T-helper 17 cell (primary cell): ENCODE measurements at regions not wholly inside any gene's neighbourhood (a gene's known extent, or its start where the extent isn't known, plus 50 kb on each side); places are given as distances from the start of the nearest gene placed in this dataset.

Source experiments
- ATAC-seq: fragments of 150-1000 bp; cut with Tn5 transposase; 2 replicates; pipeline ENCODE4 v1.10.0; 2021; ENCODE audit warnings: mild to moderate bottlenecking, moderate library complexity
- DNase-seq, 3 donors: peaks; one replicate each; pipeline versions ENCODE4 v3.0.0 to v3.0.0-alpha.2; 2020 to 2021
- H3K9me3 ChIP-seq: one replicate; pipeline ENCODE4 v1.7.0; 2013; ENCODE audit warnings: low read length, mild to moderate bottlenecking; ENCODE audit not compliant: control insufficient read depth, poor library complexity, severe bottlenecking
- H3K27ac Mint-ChIP-seq: one replicate; pipeline ENCODE4 v1.8.0; 2022; ENCODE audit warnings: mild to moderate bottlenecking, moderate library complexity, mixed read lengths
- H3K27me3 Mint-ChIP-seq: one replicate; pipeline ENCODE4 v1.8.0; 2022; ENCODE audit warnings: mixed read lengths
- H3K36me3 Mint-ChIP-seq: one replicate; pipeline ENCODE4 v1.8.0; 2022; ENCODE audit warnings: low read depth, mixed read lengths
- H3K4me1 Mint-ChIP-seq: one replicate; pipeline ENCODE4 v1.8.0; 2022; ENCODE audit warnings: mild to moderate bottlenecking, mixed read lengths
- H3K4me3 Mint-ChIP-seq: one replicate; pipeline ENCODE4 v1.8.0; 2022; ENCODE audit warnings: mild to moderate bottlenecking, moderate library complexity, mixed read lengths

GRCh38 chr1:94713472-94714141, 106.5 kb upstream of the SLC44A3 start:
- ATAC-seq: peak; percentile 46
- no peak for DNase-seq
- H3K4me3 Mint-ChIP-seq: no peak overlapping the region
- no peaks in the 10 kb centered on the region for H3K4me1 Mint-ChIP-seq
- H3K9me3 ChIP-seq: no peaks in the 10 kb centered on the region
- peaks cover 23% of the 10 kb centered on the region for H3K27me3 Mint-ChIP-seq
- no peaks in the 10 kb centered on the region for H3K36me3 Mint-ChIP-seq
- H3K27ac Mint-ChIP-seq: no peak overlapping the region

GRCh38 chr1:94709891-94710581, 110.1 kb upstream of the SLC44A3 start:
- no peak for DNase-seq
- H3K36me3 Mint-ChIP-seq: no peaks in the 10 kb centered on the region
- H3K4me1 Mint-ChIP-seq: no peaks in the 10 kb centered on the region
- H3K27me3 Mint-ChIP-seq: peaks cover 27% of the 10 kb centered on the region
- no peak for ATAC-seq
- H3K27ac Mint-ChIP-seq: no peak overlapping the region
- no peak overlapping the region for H3K4me3 Mint-ChIP-seq
- H3K9me3 ChIP-seq: no peaks in the 10 kb centered on the region

GRCh38 chr1:94708811-94709210, 111.3 kb upstream of the SLC44A3 start:
- ATAC-seq (no peak), DNase-seq (no peak)
- Mint-ChIP-seq H3K4me3 (no peak overlapping the region), H3K36me3 (no peaks in the 10 kb centered on the region), H3K4me1 (no peaks in the 10 kb centered on the region), H3K27me3 (peaks cover 23% of the 10 kb centered on the region), H3K27ac (no peak overlapping the region)
- no peaks in the 10 kb centered on the region for H3K9me3 ChIP-seq

- Mint-ChIP-seq H3K36me3 (no peaks in the 10 kb centered on the region), H3K4me1 (no peaks in the 10 kb centered on the region), H3K4me3 (no peak overlapping the region), H3K27ac (no peak overlapping the region), H3K27me3 (peaks cover 18% of the 10 kb centered on the region)
- ATAC-seq (no peak), DNase-seq (no peak)
- no peaks in the 10 kb centered on the region for H3K9me3 ChIP-seq
Observed at GRCh38 chr1:94708299-94708685, 111.9 kb upstream of the SLC44A3 start.

- H3K9me3 ChIP-seq: no peaks in the 10 kb centered on the region
- Mint-ChIP-seq H3K36me3 (no peaks in the 10 kb centered on the region), H3K4me1 (no peaks in the 10 kb centered on the region), H3K27me3 (peaks cover 16% of the 10 kb centered on the region), H3K27ac (no peak overlapping the region), H3K4me3 (no peak overlapping the region)
- no peak for DNase-seq
- ATAC-seq: no peak
Observed at GRCh38 chr1:94707321-94708298, 112.5 kb upstream of the SLC44A3 start.

GRCh38 chr1:94702442-94702815, 117.7 kb upstream of the SLC44A3 start:
- Mint-ChIP-seq H3K27me3 (peaks cover 14% of the 10 kb centered on the region), H3K36me3 (no peaks in the 10 kb centered on the region), H3K4me1 (no peaks in the 10 kb centered on the region), H3K4me3 (no peak overlapping the region), H3K27ac (no peak overlapping the region)
- no peak for DNase-seq
- H3K9me3 ChIP-seq: no peaks in the 10 kb centered on the region
- no peak for ATAC-seq

GRCh38 chr1:94701796-94702441, 118.2 kb upstream of the SLC44A3 start:
- no peaks in the 10 kb centered on the region for H3K9me3 ChIP-seq
- ATAC-seq (no peak), DNase-seq (no peak)
- Mint-ChIP-seq H3K36me3 (no peaks in the 10 kb centered on the region), H3K4me1 (no peaks in the 10 kb centered on the region), H3K4me3 (no peak overlapping the region), H3K27me3 (peaks cover 12% of the 10 kb centered on the region), H3K27ac (no peak overlapping the region)

GRCh38 chr1:94698759-94699502, 121.2 kb upstream of the SLC44A3 start:
- no peaks in the 10 kb centered on the region for H3K9me3 ChIP-seq
- no peak overlapping the region for H3K27ac Mint-ChIP-seq
- H3K27me3 Mint-ChIP-seq: peaks cover 6% of the 10 kb centered on the region
- no peaks in the 10 kb centered on the region for H3K4me1 Mint-ChIP-seq
- H3K36me3 Mint-ChIP-seq: no peaks in the 10 kb centered on the region
- DNase-seq (no peak), ATAC-seq (no peak)
- H3K4me3 Mint-ChIP-seq: no peak overlapping the region

GRCh38 chr1:94698356-94698755, 121.8 kb upstream of the SLC44A3 start:
- no peaks in the 10 kb centered on the region for H3K36me3 Mint-ChIP-seq
- DNase-seq (no peak), ATAC-seq (no peak)
- no peaks in the 10 kb centered on the region for H3K9me3 ChIP-seq
- peaks cover 6% of the 10 kb centered on the region for H3K27me3 Mint-ChIP-seq
- no peaks in the 10 kb centered on the region for H3K4me1 Mint-ChIP-seq
- no peak overlapping the region for H3K27ac Mint-ChIP-seq
- H3K4me3 Mint-ChIP-seq: no peak overlapping the region

GRCh38 chr1:94697839-94698238, 122.3 kb upstream of the SLC44A3 start:
- H3K27ac Mint-ChIP-seq: no peak overlapping the region

GRCh38 chr1:94694226-94694915, 125.8 kb upstream of the SLC44A3 start:
- H3K27ac Mint-ChIP-seq: no peak overlapping the region
- no peaks in the 10 kb centered on the region for H3K9me3 ChIP-seq
- ATAC-seq (no peak), DNase-seq (no peak)
- H3K36me3 Mint-ChIP-seq: no peaks in the 10 kb centered on the region
- peaks cover 7% of the 10 kb centered on the region for H3K27me3 Mint-ChIP-seq
- H3K4me1 Mint-ChIP-seq: no peaks in the 10 kb centered on the region
- no peak overlapping the region for H3K4me3 Mint-ChIP-seq

More at GRCh38 chr1:94697839-94698238, 122.3 kb upstream of the SLC44A3 start:
- no peak for DNase-seq
- no peak overlapping the region for H3K4me3 Mint-ChIP-seq
- no peaks in the 10 kb centered on the region for H3K9me3 ChIP-seq
- ATAC-seq: no peak
- H3K27me3 Mint-ChIP-seq: peaks cover 6% of the 10 kb centered on the region
- H3K4me1 Mint-ChIP-seq: no peaks in the 10 kb centered on the region
- no peaks in the 10 kb centered on the region for H3K36me3 Mint-ChIP-seq

- no peak overlapping the region for H3K27ac Mint-ChIP-seq
- DNase-seq (no peak), ATAC-seq (no peak)
- H3K36me3 Mint-ChIP-seq: no peaks in the 10 kb centered on the region
- H3K4me1 Mint-ChIP-seq: no peaks in the 10 kb centered on the region
- no peak overlapping the region for H3K4me3 Mint-ChIP-seq
- no peaks in the 10 kb centered on the region for H3K9me3 ChIP-seq
- H3K27me3 Mint-ChIP-seq: peaks cover 7% of the 10 kb centered on the region
Observed at GRCh38 chr1:94693435-94693834, 126.7 kb upstream of the SLC44A3 start.
